Upper lobe of right lung (tissue), 1 donor: ENCODE measurements at regions not wholly inside any gene's neighbourhood (a gene's known extent, or its start where the extent isn't known, plus 50 kb on each side); places are given as distances from the start of the nearest gene placed in this dataset.
"Not testable (repeated sequence)": the region's sequence is repeated elsewhere in the genome, so short reads cannot be mapped to it uniquely, and the experiment has no call there.

Experiments used
- ATAC-seq: fragments of 200-7000 bp; cut with Tn5 transposase; one replicate; pipeline ENCODE4 v1.9.1; 2020; ENCODE audit warnings: mild to moderate bottlenecking, moderate library complexity
- DNase-seq: peaks from one replicate; pipeline ENCODE4 v3.0.0-alpha.2; 2020
- H3K27ac ChIP-seq: fragments of 200-600 bp; one replicate; pipeline ENCODE4 v1.8.0; 2022
- H3K27me3 ChIP-seq: fragments of 200-600 bp; one replicate; pipeline ENCODE4 v1.8.0; 2022; ENCODE audit warnings: mild to moderate bottlenecking
- H3K36me3 ChIP-seq: fragments of 200-600 bp; one replicate; pipeline ENCODE4 v1.8.0; 2022
- H3K4me1 ChIP-seq: fragments of 200-600 bp; one replicate; pipeline ENCODE4 v1.8.0; 2022
- H3K4me3 ChIP-seq: fragments of 200-600 bp; one replicate; pipeline ENCODE4 v1.8.0; 2022; ENCODE audit warnings: mild to moderate bottlenecking
- H3K9me3 ChIP-seq: fragments of 200-600 bp; one replicate; pipeline ENCODE4 v1.8.0; 2022
- CTCF ChIP-seq: fragments of 200-600 bp; IDR thresholded peaks from one replicate; pipeline ENCODE4 v1.8.0; 2022; ENCODE audit warnings: antibody characterized with exemption
- intact Hi-C: fragments of 100-400 bp; cut with DNase I; formaldehyde crosslinking; loops from one replicate; pipeline ENCODE4 v1.11.0; 2022
- donor health status: DM: no; HTN: yes; CAD: no; lungs with severe emphysema.

GRCh38 chr14:40987481-40987880, 619.2 kb upstream of the LRFN5 start:
- no peak overlapping the region for H3K27ac ChIP-seq
- H3K4me3 ChIP-seq: no peak overlapping the region
- H3K36me3 ChIP-seq: no peaks in the 10 kb centered on the region
- no peak for ATAC-seq
- peaks cover 6% of the 10 kb centered on the region for H3K9me3 ChIP-seq
- no peaks in the 10 kb centered on the region for H3K4me1 ChIP-seq
- no peak for TF ChIP-seq CTCF
- DNase-seq: no peak
- intact Hi-C loops: no loop called here
- H3K27me3 ChIP-seq: no peaks in the 10 kb centered on the region

- Histone ChIP-seq H3K27me3 (no peaks in the 10 kb centered on the region), H3K36me3 (no peaks in the 10 kb centered on the region), H3K4me1 (no peaks in the 10 kb centered on the region), H3K9me3 (peaks cover 6% of the 10 kb centered on the region), H3K4me3 (no peak overlapping the region), H3K27ac (no peak overlapping the region)
- no peak for ATAC-seq
- no peak for TF ChIP-seq CTCF
- intact Hi-C loops: no loop called here
- DNase-seq: no peak
These were observed 620.0 kb upstream of the LRFN5 start for GRCh38 chr14:40986655-40987054.

- intact Hi-C loops: no loop called here
- H3K4me1 ChIP-seq: no peaks in the 10 kb centered on the region
- H3K27me3 ChIP-seq: no peaks in the 10 kb centered on the region
- H3K36me3 ChIP-seq: no peaks in the 10 kb centered on the region
- ATAC-seq (no peak), DNase-seq (no peak)
- peaks cover 6% of the 10 kb centered on the region for H3K9me3 ChIP-seq
- no peak overlapping the region for H3K4me3 ChIP-seq
- no peak overlapping the region for H3K27ac ChIP-seq
- no peak for TF ChIP-seq CTCF
These were observed 621.1 kb upstream of the LRFN5 start for GRCh38 chr14:40985584-40985983.

- no peak for TF ChIP-seq CTCF
- Histone ChIP-seq H3K4me3 (no peak overlapping the region), H3K9me3 (no peaks in the 10 kb centered on the region), H3K36me3 (no peaks in the 10 kb centered on the region), H3K4me1 (no peaks in the 10 kb centered on the region), H3K27me3 (no peaks in the 10 kb centered on the region), H3K27ac (no peak overlapping the region)
- intact Hi-C loops: no loop called here
- DNase-seq (no peak), ATAC-seq (no peak)
These were observed 623.1 kb upstream of the LRFN5 start for GRCh38 chr14:40983604-40984003.

GRCh38 chr14:40981247-40981646, 625.4 kb upstream of the LRFN5 start:
- intact Hi-C loops: no loop called here
- Histone ChIP-seq H3K4me3 (no peak overlapping the region), H3K27ac (no peak overlapping the region), H3K9me3 (no peaks in the 10 kb centered on the region), H3K36me3 (no peaks in the 10 kb centered on the region), H3K27me3 (no peaks in the 10 kb centered on the region), H3K4me1 (no peaks in the 10 kb centered on the region)
- TF ChIP-seq CTCF: no peak
- DNase-seq (no peak), ATAC-seq (no peak)

- ATAC-seq, intact Hi-C loops: not testable (repeated sequence)
These were observed 646.4 kb upstream of the LRFN5 start for GRCh38 chr14:40960257-40960656.

More at GRCh38 chr14:40960257-40960656, 646.4 kb upstream of the LRFN5 start:
- not testable (repeated sequence) for H3K27me3 ChIP-seq, H3K9me3 ChIP-seq, H3K27ac ChIP-seq, DNase-seq, H3K36me3 ChIP-seq, H3K4me3 ChIP-seq, H3K4me1 ChIP-seq
